Natural killer cell (primary cell): ENCODE measurements at regions not wholly inside any gene's neighbourhood (a gene's known extent, or its start where the extent isn't known, plus 50 kb on each side); places are given as distances from the start of the nearest gene placed in this dataset.

Source experiments
- ATAC-seq, 3 donors: fragments of 150-1000 bp in 2 of 3; fragments of 200-7000 bp in 1 of 3; cut with Tn5 transposase; 1 replicate in 1 of 3; 2 replicates in 2 of 3; pipeline ENCODE4 v1.10.0; 2021; ENCODE audit warnings: mild to moderate bottlenecking in 2 of 3, moderate library complexity in 2 of 3
- DNase-seq, 2 donors: peaks; one replicate each; pipeline versions ENCODE4 v3.0.0 to v3.0.0-alpha.2; 2013 to 2021; ENCODE audit warnings: mixed read lengths in 1 of 2
- H3K27ac ChIP-seq: one replicate; pipeline ENCODE4 v1.5.1; 2013; ENCODE audit warnings: mild to moderate bottlenecking, low read length
- H3K27me3 ChIP-seq: one replicate; pipeline ENCODE4 v1.6.1; 2013; ENCODE audit warnings: low read length; ENCODE audit not compliant: control insufficient read depth, insufficient read depth
- H3K36me3 ChIP-seq: one replicate; pipeline ENCODE4 v1.6.1; 2013; ENCODE audit warnings: low read length; ENCODE audit not compliant: control insufficient read depth, insufficient read depth
- H3K4me1 ChIP-seq: one replicate; pipeline ENCODE4 v1.6.1; 2013; ENCODE audit warnings: low read length; ENCODE audit not compliant: control insufficient read depth, insufficient read depth
- H3K4me3 ChIP-seq: one replicate; pipeline ENCODE4 v1.5.1; 2013; ENCODE audit warnings: low read length
- H3K9me3 ChIP-seq: one replicate; pipeline ENCODE4 v1.6.1; 2013; ENCODE audit warnings: low read length; ENCODE audit not compliant: control insufficient read depth, insufficient read depth
- H3K27ac Mint-ChIP-seq, 2 donors: one replicate each; pipeline ENCODE4 v1.8.0; 2022; ENCODE audit warnings: mild to moderate bottlenecking in 2 of 2, mixed read lengths in 2 of 2, moderate library complexity in 1 of 2
- H3K27me3 Mint-ChIP-seq, 2 donors: one replicate each; pipeline ENCODE4 v1.8.0; 2022; ENCODE audit warnings: low read depth in 2 of 2, mixed read lengths in 2 of 2
- H3K36me3 Mint-ChIP-seq: one replicate; pipeline ENCODE4 v1.8.0; 2022; ENCODE audit warnings: mixed read lengths
- H3K4me1 Mint-ChIP-seq, 2 donors: one replicate each; pipeline ENCODE4 v1.8.0; 2022; ENCODE audit warnings: mixed read lengths in 2 of 2
- H3K4me3 Mint-ChIP-seq: one replicate; pipeline ENCODE4 v1.8.0; 2022; ENCODE audit warnings: mild to moderate bottlenecking, moderate library complexity, mixed read lengths
- H3K9me3 Mint-ChIP-seq, 2 donors: one replicate each; pipeline ENCODE4 v1.8.0; 2022; ENCODE audit warnings: mixed read lengths in 2 of 2
- WGBS: methylation state at CpG from one replicate; pipeline ENCODE4 v1.1.7; 2013; ENCODE audit warnings: missing lambda C conversion rate; ENCODE audit not compliant: insufficient coverage; 5-methylcytosine and 5-hydroxymethylcytosine counted together
- intact Hi-C: fragments of 100-400 bp; cut with micrococcal nuclease; formaldehyde crosslinking; loops from one replicate; pipeline ENCODE4 v1.14.2; 2022
- TF ChIP-seq, protein P1 (sequence below): fragments of 200-600 bp; IDR thresholded peaks from one replicate; pipeline ENCODE4 v1.8.0; 2022; ENCODE audit warnings: antibody characterized with exemption

GRCh38 chr6:114839019-114839418 is 496.2 kb upstream of the HS3ST5 start:
- Histone ChIP-seq H3K4me1 (no peaks in the 10 kb centered on the region), H3K4me3 (no peak overlapping the region), H3K27me3 (no peaks in the 10 kb centered on the region), H3K27ac (no peak overlapping the region), H3K36me3 (no peaks in the 10 kb centered on the region), H3K9me3 (no peaks in the 10 kb centered on the region)
- Mint-ChIP-seq H3K9me3 (peaks cover 19 to 28% of the 10 kb centered on the region in 2 donors), H3K4me1 (no peaks in the 10 kb centered on the region), H3K27ac (no peak overlapping the region), H3K4me3 (no peak overlapping the region), H3K27me3 (no peaks in the 10 kb centered on the region), H3K36me3 (peaks cover 17% of the 10 kb centered on the region)
- WGBS, result 78% methylated on average over 2 of the region's 2 CpGs
- intact Hi-C loops, result no loop called here
- TF ChIP-seq, protein P1, sequence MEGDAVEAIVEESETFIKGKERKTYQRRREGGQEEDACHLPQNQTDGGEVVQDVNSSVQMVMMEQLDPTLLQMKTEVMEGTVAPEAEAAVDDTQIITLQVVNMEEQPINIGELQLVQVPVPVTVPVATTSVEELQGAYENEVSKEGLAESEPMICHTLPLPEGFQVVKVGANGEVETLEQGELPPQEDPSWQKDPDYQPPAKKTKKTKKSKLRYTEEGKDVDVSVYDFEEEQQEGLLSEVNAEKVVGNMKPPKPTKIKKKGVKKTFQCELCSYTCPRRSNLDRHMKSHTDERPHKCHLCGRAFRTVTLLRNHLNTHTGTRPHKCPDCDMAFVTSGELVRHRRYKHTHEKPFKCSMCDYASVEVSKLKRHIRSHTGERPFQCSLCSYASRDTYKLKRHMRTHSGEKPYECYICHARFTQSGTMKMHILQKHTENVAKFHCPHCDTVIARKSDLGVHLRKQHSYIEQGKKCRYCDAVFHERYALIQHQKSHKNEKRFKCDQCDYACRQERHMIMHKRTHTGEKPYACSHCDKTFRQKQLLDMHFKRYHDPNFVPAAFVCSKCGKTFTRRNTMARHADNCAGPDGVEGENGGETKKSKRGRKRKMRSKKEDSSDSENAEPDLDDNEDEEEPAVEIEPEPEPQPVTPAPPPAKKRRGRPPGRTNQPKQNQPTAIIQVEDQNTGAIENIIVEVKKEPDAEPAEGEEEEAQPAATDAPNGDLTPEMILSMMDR, result no peak
- ATAC-seq (no peak), DNase-seq (no peak)

GRCh38 chr6:114833211-114833610 is 490.4 kb upstream of the HS3ST5 start:
- DNase-seq, result no peak
- TF ChIP-seq, protein P1, result no peak
- H3K27ac ChIP-seq, result no peak overlapping the region
- Mint-ChIP-seq H3K27ac (no peak overlapping the region), H3K27me3 (no peaks in the 10 kb centered on the region), H3K4me3 (no peak overlapping the region), H3K9me3 (peaks cover 16 to 21% of the 10 kb centered on the region in 2 donors), H3K4me1 (no peaks in the 10 kb centered on the region), H3K36me3 (no peaks in the 10 kb centered on the region)
- H3K9me3 ChIP-seq, result no peaks in the 10 kb centered on the region
- no peak for ATAC-seq
- no peak overlapping the region for H3K4me3 ChIP-seq
- H3K27me3 ChIP-seq, result no peaks in the 10 kb centered on the region
- no peaks in the 10 kb centered on the region for H3K36me3 ChIP-seq
- no peaks in the 10 kb centered on the region for H3K4me1 ChIP-seq
- intact Hi-C loops, result no loop called here
- WGBS, result no CpG with 5 or more reads among the region's 1 CpG

- no peak overlapping the region for H3K27ac Mint-ChIP-seq
Observed at GRCh38 chr6:114830515-114830914, 487.7 kb upstream of the HS3ST5 start.

GRCh38 chr6:114827135-114827534 is 484.3 kb upstream of the HS3ST5 start:
- Mint-ChIP-seq H3K36me3 (no peaks in the 10 kb centered on the region), H3K9me3 (peaks cover 6 to 13% of the 10 kb centered on the region in 2 donors), H3K4me1 (no peaks in the 10 kb centered on the region), H3K27ac (no peak overlapping the region), H3K4me3 (no peak overlapping the region), H3K27me3 (no peaks in the 10 kb centered on the region)
- WGBS, result no CpG with 5 or more reads among the region's 1 CpG
- H3K27ac ChIP-seq, result no peak overlapping the region
- H3K9me3 ChIP-seq, result no peaks in the 10 kb centered on the region
- TF ChIP-seq, protein P1, result no peak
- DNase-seq, result no peak
- H3K27me3 ChIP-seq, result no peaks in the 10 kb centered on the region
- H3K4me3 ChIP-seq, result no peak overlapping the region
- H3K36me3 ChIP-seq, result no peaks in the 10 kb centered on the region
- H3K4me1 ChIP-seq, result no peaks in the 10 kb centered on the region
- intact Hi-C loops, result no loop called here
- ATAC-seq, result no peak

More at GRCh38 chr6:114830515-114830914, 487.7 kb upstream of the HS3ST5 start:
- WGBS, result no CpG with 5 or more reads among the region's 1 CpG
- H3K9me3 ChIP-seq, result no peaks in the 10 kb centered on the region
- H3K4me3 ChIP-seq, result no peak overlapping the region
- no peak overlapping the region for H3K27ac ChIP-seq
- Mint-ChIP-seq H3K4me3 (no peak overlapping the region), H3K9me3 (peaks cover 15% of the 10 kb centered on the region in 2 donors), H3K36me3 (no peaks in the 10 kb centered on the region), H3K27me3 (no peaks in the 10 kb centered on the region), H3K4me1 (no peaks in the 10 kb centered on the region)
- no peaks in the 10 kb centered on the region for H3K4me1 ChIP-seq
- TF ChIP-seq, protein P1, result no peak
- no peaks in the 10 kb centered on the region for H3K36me3 ChIP-seq
- no peak for ATAC-seq
- no peaks in the 10 kb centered on the region for H3K27me3 ChIP-seq
- intact Hi-C loops, result no loop called here
- DNase-seq, result no peak
